ENCODE measurements at regions not wholly inside any gene's neighbourhood (a gene's known extent, or its start where the extent isn't known, plus 50 kb on each side); places are given as distances from the start of the nearest gene placed in this dataset.

DNA sequence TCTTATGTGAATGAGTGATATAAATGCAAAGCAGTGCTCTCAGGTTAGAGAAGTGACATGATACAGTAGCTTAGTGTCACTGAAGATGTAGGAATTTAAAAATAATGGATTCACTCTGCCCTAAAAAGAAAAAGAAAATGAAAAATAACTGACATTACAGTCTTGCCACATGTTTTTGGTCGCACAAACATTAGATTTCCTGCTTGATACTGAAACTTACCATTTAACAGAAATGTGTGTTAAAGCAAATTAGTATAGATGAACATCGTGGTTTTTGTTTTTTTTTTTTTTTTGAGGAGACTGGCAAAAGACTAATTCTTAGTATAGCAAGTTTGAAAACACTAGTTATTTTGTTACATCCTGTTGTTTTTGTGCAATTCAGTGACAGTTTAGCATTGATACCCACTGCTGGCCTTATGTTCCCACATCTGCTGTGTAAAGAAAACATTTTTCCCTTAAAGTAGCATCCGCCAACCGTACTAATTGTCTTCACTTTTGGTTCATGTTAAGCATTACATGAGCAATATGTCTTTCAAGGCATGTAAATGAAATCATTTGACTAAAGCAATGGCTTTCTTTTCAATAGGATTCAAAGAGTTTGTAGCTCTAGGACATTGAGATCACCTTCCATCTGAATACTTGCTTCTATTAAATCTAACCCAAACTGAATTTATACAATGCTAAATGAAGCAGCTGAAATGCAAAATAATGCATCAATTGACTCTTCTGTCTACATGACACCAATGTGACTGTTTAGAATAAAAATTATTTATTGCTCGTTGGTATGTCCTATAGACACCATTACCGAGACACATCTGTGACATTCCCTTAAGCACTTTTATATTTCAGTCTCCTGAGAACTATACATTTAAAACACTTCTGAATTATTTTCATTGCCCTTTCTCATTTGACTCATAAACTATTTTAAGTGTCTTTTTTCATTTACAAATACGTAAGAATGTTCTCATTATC is 859.1 kb downstream of the MAT2B start:
- H3K36me3 Mint-ChIP-seq (ENCODE audit: insufficient read depth) = peaks cover 1% of the 10 kb centered on the region
- no peak overlapping the region for H3K4me3 Mint-ChIP-seq (ENCODE audit: low read depth)
- TF ChIP-seq, protein P1, sequence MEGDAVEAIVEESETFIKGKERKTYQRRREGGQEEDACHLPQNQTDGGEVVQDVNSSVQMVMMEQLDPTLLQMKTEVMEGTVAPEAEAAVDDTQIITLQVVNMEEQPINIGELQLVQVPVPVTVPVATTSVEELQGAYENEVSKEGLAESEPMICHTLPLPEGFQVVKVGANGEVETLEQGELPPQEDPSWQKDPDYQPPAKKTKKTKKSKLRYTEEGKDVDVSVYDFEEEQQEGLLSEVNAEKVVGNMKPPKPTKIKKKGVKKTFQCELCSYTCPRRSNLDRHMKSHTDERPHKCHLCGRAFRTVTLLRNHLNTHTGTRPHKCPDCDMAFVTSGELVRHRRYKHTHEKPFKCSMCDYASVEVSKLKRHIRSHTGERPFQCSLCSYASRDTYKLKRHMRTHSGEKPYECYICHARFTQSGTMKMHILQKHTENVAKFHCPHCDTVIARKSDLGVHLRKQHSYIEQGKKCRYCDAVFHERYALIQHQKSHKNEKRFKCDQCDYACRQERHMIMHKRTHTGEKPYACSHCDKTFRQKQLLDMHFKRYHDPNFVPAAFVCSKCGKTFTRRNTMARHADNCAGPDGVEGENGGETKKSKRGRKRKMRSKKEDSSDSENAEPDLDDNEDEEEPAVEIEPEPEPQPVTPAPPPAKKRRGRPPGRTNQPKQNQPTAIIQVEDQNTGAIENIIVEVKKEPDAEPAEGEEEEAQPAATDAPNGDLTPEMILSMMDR (IDR thresholded peaks at IDR 0.05; ENCODE audit: unreplicated experiment) = no peak
- H3K27ac Mint-ChIP-seq = no peak overlapping the region
- DNase-seq (ENCODE audit: low spot score, unreplicated experiment) = no peak
- H3K9me3 Mint-ChIP-seq (ENCODE audit: low read depth) = no peaks in the 10 kb centered on the region
- H3K27me3 Mint-ChIP-seq = no peaks in the 10 kb centered on the region
- peaks cover under 1% of the 10 kb centered on the region for H3K4me1 Mint-ChIP-seq (ENCODE audit: low read depth)

DNA sequence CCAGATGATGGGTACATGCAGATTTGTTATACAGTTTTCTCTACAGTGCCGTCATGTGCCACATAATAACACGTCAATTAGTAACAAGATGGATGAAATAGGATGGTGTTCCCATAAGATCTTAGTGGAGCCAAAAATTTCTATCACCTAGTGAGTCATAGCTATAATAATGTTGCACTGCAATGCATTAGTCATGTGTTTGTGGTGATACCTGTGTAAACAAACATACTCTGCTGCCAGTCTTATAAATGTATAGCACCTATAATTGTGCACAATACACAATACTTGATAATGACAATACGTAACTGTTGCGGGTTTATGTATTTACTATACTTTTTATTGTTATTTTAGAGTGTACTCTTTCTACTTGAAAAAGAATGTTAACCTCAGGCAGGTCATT is 865.4 kb downstream of the MAT2B start:
- H3K4me1 Mint-ChIP-seq (ENCODE audit: low read depth) = no peaks in the 10 kb centered on the region
- H3K27ac Mint-ChIP-seq = no peak overlapping the region
- no peak for DNase-seq (ENCODE audit: low spot score, unreplicated experiment)
- no peaks in the 10 kb centered on the region for H3K9me3 Mint-ChIP-seq (ENCODE audit: low read depth)
- no peaks in the 10 kb centered on the region for H3K27me3 Mint-ChIP-seq
- H3K4me3 Mint-ChIP-seq (ENCODE audit: low read depth) = no peak overlapping the region
- H3K36me3 Mint-ChIP-seq (ENCODE audit: insufficient read depth) = no peaks in the 10 kb centered on the region
- TF ChIP-seq, protein P1 (IDR thresholded peaks at IDR 0.05; ENCODE audit: unreplicated experiment) = no peak

DNA sequence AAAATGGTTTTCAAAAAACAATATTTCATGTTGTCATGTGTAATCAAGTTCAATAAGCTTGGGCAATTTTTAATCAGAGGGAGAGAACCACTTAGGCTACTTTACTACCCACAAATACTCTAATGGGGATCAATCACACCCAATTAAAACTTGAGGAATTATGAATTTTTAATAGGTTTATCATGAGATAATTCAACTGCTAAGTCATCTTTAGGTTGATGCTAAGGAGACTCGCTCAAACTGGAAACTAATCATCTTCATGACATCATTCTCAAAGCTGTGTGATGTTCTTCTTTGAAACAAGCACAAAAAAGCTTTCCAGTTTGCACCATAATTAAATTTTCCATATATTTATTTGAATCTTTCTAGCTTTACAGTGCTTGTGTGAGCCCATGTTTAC is 867.5 kb downstream of the MAT2B start:
- Mint-ChIP-seq H3K27me3 (no peaks in the 10 kb centered on the region), H3K9me3 (ENCODE audit: low read depth) (no peaks in the 10 kb centered on the region), H3K27ac (no peak overlapping the region), H3K4me1 (ENCODE audit: low read depth) (no peaks in the 10 kb centered on the region), H3K4me3 (ENCODE audit: low read depth) (no peak overlapping the region), H3K36me3 (ENCODE audit: insufficient read depth) (no peaks in the 10 kb centered on the region)
- TF ChIP-seq, protein P1 (IDR thresholded peaks at IDR 0.05; ENCODE audit: unreplicated experiment) = no peak
- DNase-seq (ENCODE audit: low spot score, unreplicated experiment) = no peak

DNA sequence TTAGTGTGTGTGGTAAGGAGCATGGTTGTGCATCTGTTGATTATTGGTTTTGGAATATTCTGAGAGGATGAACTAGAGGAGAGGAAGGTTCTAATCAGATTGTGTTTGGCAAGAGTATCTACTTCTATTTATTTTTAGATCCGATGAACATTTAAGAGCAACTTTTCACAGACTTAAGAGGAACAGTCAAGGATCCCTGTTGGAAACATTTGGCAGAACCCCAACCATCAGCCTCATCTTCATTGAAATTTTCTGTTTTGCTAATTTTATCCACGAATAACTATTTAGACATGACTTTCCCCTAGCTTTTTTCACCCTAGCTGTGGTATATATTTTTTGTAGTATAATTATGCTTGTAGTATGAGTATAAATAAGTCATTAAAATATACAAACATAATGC is 868.5 kb downstream of the MAT2B start:
- H3K4me1 Mint-ChIP-seq (ENCODE audit: low read depth) = no peaks in the 10 kb centered on the region
- no peaks in the 10 kb centered on the region for H3K27me3 Mint-ChIP-seq
- TF ChIP-seq, protein P1 (IDR thresholded peaks at IDR 0.05; ENCODE audit: unreplicated experiment) = no peak
- H3K9me3 Mint-ChIP-seq (ENCODE audit: low read depth) = peaks cover 9% of the 10 kb centered on the region
- no peak overlapping the region for H3K27ac Mint-ChIP-seq
- H3K36me3 Mint-ChIP-seq (ENCODE audit: insufficient read depth) = peaks cover 5% of the 10 kb centered on the region
- no peak for DNase-seq (ENCODE audit: low spot score, unreplicated experiment)
- H3K4me3 Mint-ChIP-seq (ENCODE audit: low read depth) = no peak overlapping the region

DNA sequence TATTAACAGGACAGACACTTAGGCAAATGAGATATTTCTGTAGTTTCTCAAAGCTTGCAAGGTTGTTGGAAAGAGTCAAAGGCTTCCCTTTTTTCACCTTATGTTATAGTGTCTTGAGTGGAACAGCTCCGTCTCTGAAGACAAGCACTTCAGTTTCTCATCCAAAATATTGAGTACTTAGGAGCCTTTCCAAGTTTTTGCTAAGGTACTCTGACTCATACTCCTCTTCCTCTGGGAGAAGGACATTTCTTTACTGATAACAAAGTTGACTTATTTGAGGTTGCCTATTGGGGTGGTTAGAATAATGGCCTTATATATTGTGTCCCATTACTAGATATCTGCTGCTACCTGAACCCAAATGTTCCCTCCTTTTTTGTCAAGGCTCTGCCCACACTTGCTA is 869.6 kb downstream of the MAT2B start:
- H3K9me3 Mint-ChIP-seq (ENCODE audit: low read depth) = peaks cover 15% of the 10 kb centered on the region
- TF ChIP-seq, protein P1 (IDR thresholded peaks at IDR 0.05; ENCODE audit: unreplicated experiment) = no peak
- no peak overlapping the region for H3K4me3 Mint-ChIP-seq (ENCODE audit: low read depth)
- H3K27me3 Mint-ChIP-seq = no peaks in the 10 kb centered on the region
- H3K36me3 Mint-ChIP-seq (ENCODE audit: insufficient read depth) = peaks cover 9% of the 10 kb centered on the region
- DNase-seq (ENCODE audit: low spot score, unreplicated experiment) = no peak
- H3K27ac Mint-ChIP-seq = no peak overlapping the region
- H3K4me1 Mint-ChIP-seq (ENCODE audit: low read depth) = no peaks in the 10 kb centered on the region
